Ovary (tissue), 3 donors: ENCODE measurements at regions not wholly inside any gene's neighbourhood (a gene's known extent, or its start where the extent isn't known, plus 50 kb on each side); places are given as distances from the start of the nearest gene placed in this dataset.

Experiments
- CTCF ChIP-seq, 3 donors: fragments of 450-650 bp in 2 of 3; fragments of 200-600 bp in 1 of 3; IDR thresholded peaks; one replicate each; pipeline versions ENCODE4 v1.5.1 to v1.8.0; 2016 to 2022; ENCODE audit warnings: antibody characterized with exemption in 3 of 3, mild to moderate bottlenecking in 1 of 3
- EP300 ChIP-seq: sonication (generic); formaldehyde crosslinking; IDR thresholded peaks from one replicate; pipeline ENCODE4 v1.6.1; 2017; ENCODE audit warnings: antibody characterized with exemption
- POLR2A ChIP-seq: fragments of 450-650 bp; IDR thresholded peaks from one replicate; pipeline ENCODE4 v1.6.1; 2017; ENCODE audit warnings: antibody characterized with exemption, mild to moderate bottlenecking, moderate library complexity
- donor health status: DM: no; HTN: no; CAD: no.

- TF ChIP-seq CTCF (IDR thresholded peaks at IDR 0.05) (no peak), POLR2A (no peak), EP300 (no peak)
Observed at GRCh38 chr2:194730266-194730665, 926.8 kb upstream of the SLC39A10 start.
